HG03571 (cell line): ENCODE measurements at regions not wholly inside any gene's neighbourhood (a gene's known extent, or its start where the extent isn't known, plus 50 kb on each side); places are given as distances from the start of the nearest gene placed in this dataset.

ENCODE experiments used
- ATAC-seq: cut with Tn5 transposase; IDR thresholded peaks from one replicate; pipeline ENCODE4 v1.9.1; 2021; ENCODE audit not compliant: unreplicated experiment

GRCh38 chr1:234748713-234749112 lies 138.7 kb upstream of the IRF2BP2 start:
- ATAC-seq: no peak

GRCh38 chr1:234748066-234748465 lies 138.1 kb upstream of the IRF2BP2 start:
- ATAC-seq: no peak

- ATAC-seq: no peak
These were observed 136.8 kb upstream of the IRF2BP2 start for GRCh38 chr1:234746798-234747196.

- ATAC-seq: no peak
These were observed 136.1 kb upstream of the IRF2BP2 start for GRCh38 chr1:234745844-234746797.

- no peak for ATAC-seq
These were observed 135.3 kb upstream of the IRF2BP2 start for GRCh38 chr1:234745276-234745675.

GRCh38 chr1:234743791-234744611 lies 134.0 kb upstream of the IRF2BP2 start:
- no peak for ATAC-seq

- no peak for ATAC-seq
These were observed 132.6 kb upstream of the IRF2BP2 start for GRCh38 chr1:234742622-234743021.

- ATAC-seq: no peak
These were observed 128.0 kb upstream of the IRF2BP2 start for GRCh38 chr1:234737967-234738314.

- no peak for ATAC-seq
These were observed 125.9 kb upstream of the IRF2BP2 start for GRCh38 chr1:234735916-234736315.

- no peak for ATAC-seq
These were observed 125.5 kb upstream of the IRF2BP2 start for GRCh38 chr1:234735476-234735875.

- ATAC-seq: no peak
These were observed 124.9 kb upstream of the IRF2BP2 start for GRCh38 chr1:234734869-234735268.

GRCh38 chr1:234734412-234734835 lies 124.4 kb upstream of the IRF2BP2 start:
- no peak for ATAC-seq

GRCh38 chr1:234733427-234733826 lies 123.4 kb upstream of the IRF2BP2 start:
- no peak for ATAC-seq

GRCh38 chr1:234732671-234733390 lies 122.9 kb upstream of the IRF2BP2 start:
- ATAC-seq: no peak

- no peak for ATAC-seq
These were observed 122.3 kb upstream of the IRF2BP2 start for GRCh38 chr1:234732260-234732659.

GRCh38 chr1:234731569-234732085 lies 121.6 kb upstream of the IRF2BP2 start:
- peak; percentile 18 for ATAC-seq

- peak; percentile 62 for ATAC-seq
These were observed 121.0 kb upstream of the IRF2BP2 start for GRCh38 chr1:234730770-234731568.

GRCh38 chr1:234730475-234730769 lies 120.4 kb upstream of the IRF2BP2 start:
- ATAC-seq: no peak

GRCh38 chr1:234729561-234730474 lies 119.8 kb upstream of the IRF2BP2 start:
- ATAC-seq: no peak
